Uterus (tissue), 2 donors: ENCODE measurements at regions not wholly inside any gene's neighbourhood (a gene's known extent, or its start where the extent isn't known, plus 50 kb on each side); places are given as distances from the start of the nearest gene placed in this dataset.

Experiments
- CTCF ChIP-seq, 4 experiments: fragments of 200-600 bp in 2 of 4; fragments of 450-650 bp in 2 of 4; sonication (generic) in 2 of 4; IDR thresholded peaks; one replicate each; pipeline ENCODE4 v1.5.1; 2016 to 2019; ENCODE audit warnings: antibody characterized with exemption in 4 of 4, mild to moderate bottlenecking in 2 of 4, moderate library complexity in 1 of 4
- POLR2A ChIP-seq, 2 donors: fragments of 450-650 bp; IDR thresholded peaks; one replicate each; pipeline ENCODE4 v1.6.1; 2016; ENCODE audit warnings: antibody characterized with exemption in 2 of 2, mild to moderate bottlenecking in 1 of 2, moderate library complexity in 1 of 2

GRCh38 chr22:26822313-26822712 is 164.9 kb downstream of the MIAT start:
- TF ChIP-seq CTCF (IDR thresholded peaks at IDR 0.05) (no peak), POLR2A (IDR thresholded peaks at IDR 0.05) (no peak)
